Neutrophil (primary cell): ENCODE measurements at regions not wholly inside any gene's neighbourhood (a gene's known extent, or its start where the extent isn't known, plus 50 kb on each side); places are given as distances from the start of the nearest gene placed in this dataset.
"Not testable (repeated sequence)": the region's sequence is repeated elsewhere in the genome, so short reads cannot be mapped to it uniquely, and the experiment has no call there.

Experiments
- H3K27ac ChIP-seq: fragments of 200-600 bp; sonication (generic); 2 replicates; pipeline ENCODE4 v1.5.1; 2016; ENCODE audit warnings: mild to moderate bottlenecking, moderate library complexity
- H3K27me3 ChIP-seq: fragments of 200-600 bp; sonication (generic); 2 replicates; pipeline ENCODE4 v1.6.0; 2016; ENCODE audit warnings: mild to moderate bottlenecking
- H3K36me3 ChIP-seq: fragments of 200-600 bp; sonication (generic); 2 replicates; pipeline ENCODE4 v1.5.1; 2017
- H3K4me1 ChIP-seq, 2 experiments: fragments of 200-600 bp in 1 of 2; sonication (generic) in 1 of 2; 1 replicate in 1 of 2; 2 replicates in 1 of 2; pipeline versions ENCODE4 v1.5.1 to v1.6.1; 2013 to 2016; ENCODE audit warnings: low read depth in 1 of 2, low read length in 1 of 2, mild to moderate bottlenecking in 1 of 2, moderate library complexity in 1 of 2; ENCODE audit not compliant: control insufficient read depth in 1 of 2, insufficient read depth in 1 of 2
- H3K4me3 ChIP-seq, 2 experiments: fragments of 200-600 bp in 1 of 2; sonication (generic) in 1 of 2; 1 replicate in 1 of 2; 2 replicates in 1 of 2; pipeline ENCODE4 v1.5.1; 2013 to 2016; ENCODE audit warnings: low read depth in 1 of 2, low read length in 1 of 2, mild to moderate bottlenecking in 1 of 2, moderate library complexity in 1 of 2
- H3K9me3 ChIP-seq: fragments of 200-600 bp; sonication (generic); 2 replicates; pipeline ENCODE4 v1.5.1; 2016
- TF ChIP-seq, protein P1 (sequence below): fragments of 200-600 bp; sonication (generic); IDR thresholded peaks from 2 replicates; pipeline ENCODE4 v1.5.1; 2016; ENCODE audit warnings: antibody characterized with exemption

DNA sequence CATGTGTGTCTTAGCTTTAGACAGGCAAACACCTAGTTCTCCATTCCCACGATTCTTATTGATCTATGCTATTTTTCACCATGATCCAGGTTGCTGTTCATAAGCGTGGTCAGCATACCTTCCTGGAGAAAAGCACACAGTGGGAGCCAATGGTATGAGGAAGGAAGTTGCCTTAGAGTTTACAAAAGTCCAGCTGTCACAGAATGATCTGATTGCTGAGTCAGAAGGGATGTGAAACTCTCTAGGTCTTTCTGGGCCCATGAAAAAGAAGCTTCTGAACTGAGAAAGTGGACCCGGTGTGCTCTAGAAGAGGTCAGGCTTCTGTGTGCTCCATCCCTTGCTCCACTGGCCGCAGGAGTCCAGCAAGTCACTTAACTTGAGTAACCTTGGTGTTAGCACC is 71.0 kb upstream of the CCL1 start:
- Histone ChIP-seq H3K27me3 (peaks cover 11% of the 10 kb centered on the region), H3K4me3 (no peak overlapping the region), H3K9me3 (no peaks in the 10 kb centered on the region), H3K36me3 (no peaks in the 10 kb centered on the region), H3K27ac (no peak overlapping the region), H3K4me1 (peaks cover 6 to 11% of the 10 kb centered on the region in 2 experiments)
- TF ChIP-seq, protein P1, sequence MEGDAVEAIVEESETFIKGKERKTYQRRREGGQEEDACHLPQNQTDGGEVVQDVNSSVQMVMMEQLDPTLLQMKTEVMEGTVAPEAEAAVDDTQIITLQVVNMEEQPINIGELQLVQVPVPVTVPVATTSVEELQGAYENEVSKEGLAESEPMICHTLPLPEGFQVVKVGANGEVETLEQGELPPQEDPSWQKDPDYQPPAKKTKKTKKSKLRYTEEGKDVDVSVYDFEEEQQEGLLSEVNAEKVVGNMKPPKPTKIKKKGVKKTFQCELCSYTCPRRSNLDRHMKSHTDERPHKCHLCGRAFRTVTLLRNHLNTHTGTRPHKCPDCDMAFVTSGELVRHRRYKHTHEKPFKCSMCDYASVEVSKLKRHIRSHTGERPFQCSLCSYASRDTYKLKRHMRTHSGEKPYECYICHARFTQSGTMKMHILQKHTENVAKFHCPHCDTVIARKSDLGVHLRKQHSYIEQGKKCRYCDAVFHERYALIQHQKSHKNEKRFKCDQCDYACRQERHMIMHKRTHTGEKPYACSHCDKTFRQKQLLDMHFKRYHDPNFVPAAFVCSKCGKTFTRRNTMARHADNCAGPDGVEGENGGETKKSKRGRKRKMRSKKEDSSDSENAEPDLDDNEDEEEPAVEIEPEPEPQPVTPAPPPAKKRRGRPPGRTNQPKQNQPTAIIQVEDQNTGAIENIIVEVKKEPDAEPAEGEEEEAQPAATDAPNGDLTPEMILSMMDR, result no peak

DNA sequence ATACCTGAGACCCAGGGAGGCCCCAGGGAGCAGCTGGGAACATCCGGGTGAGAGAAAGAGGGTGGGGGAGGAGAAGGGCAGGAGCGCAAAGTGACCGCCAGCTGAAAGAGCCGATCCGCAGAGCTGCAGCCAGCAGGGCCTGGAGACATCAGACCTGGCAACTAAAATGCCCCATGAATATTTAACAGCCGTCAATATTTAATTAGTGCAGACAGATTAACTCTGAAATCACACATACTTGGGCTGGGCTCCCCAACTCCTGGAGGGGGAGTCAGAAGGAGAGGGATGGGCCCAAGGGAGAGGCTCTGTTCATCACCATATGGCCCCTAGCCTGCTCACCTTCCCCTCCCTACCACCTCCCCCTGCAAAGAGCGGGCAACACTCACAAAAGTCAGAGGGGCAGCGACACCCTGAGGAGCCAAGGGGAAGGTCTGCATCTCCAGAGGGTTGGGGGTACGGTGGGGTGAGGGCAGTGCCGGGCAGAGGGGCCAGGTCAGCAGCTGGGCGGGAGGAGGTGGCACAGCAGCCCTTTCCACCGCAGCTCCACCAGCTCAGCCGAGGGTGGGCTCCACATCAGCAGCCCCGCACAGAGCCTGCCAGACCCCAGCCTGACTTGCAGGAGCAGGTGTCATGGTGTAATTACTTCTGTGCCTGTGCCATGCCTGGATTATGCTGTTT is 61.9 kb upstream of the CCL1 start:
- no peaks in the 10 kb centered on the region for H3K4me1 ChIP-seq
- TF ChIP-seq, protein P1, result no peak
- no peaks in the 10 kb centered on the region for H3K9me3 ChIP-seq
- no peak overlapping the region for H3K27ac ChIP-seq
- H3K4me3 ChIP-seq, result no peak overlapping the region
- no peaks in the 10 kb centered on the region for H3K36me3 ChIP-seq
- peaks cover 87% of the 10 kb centered on the region for H3K27me3 ChIP-seq

DNA sequence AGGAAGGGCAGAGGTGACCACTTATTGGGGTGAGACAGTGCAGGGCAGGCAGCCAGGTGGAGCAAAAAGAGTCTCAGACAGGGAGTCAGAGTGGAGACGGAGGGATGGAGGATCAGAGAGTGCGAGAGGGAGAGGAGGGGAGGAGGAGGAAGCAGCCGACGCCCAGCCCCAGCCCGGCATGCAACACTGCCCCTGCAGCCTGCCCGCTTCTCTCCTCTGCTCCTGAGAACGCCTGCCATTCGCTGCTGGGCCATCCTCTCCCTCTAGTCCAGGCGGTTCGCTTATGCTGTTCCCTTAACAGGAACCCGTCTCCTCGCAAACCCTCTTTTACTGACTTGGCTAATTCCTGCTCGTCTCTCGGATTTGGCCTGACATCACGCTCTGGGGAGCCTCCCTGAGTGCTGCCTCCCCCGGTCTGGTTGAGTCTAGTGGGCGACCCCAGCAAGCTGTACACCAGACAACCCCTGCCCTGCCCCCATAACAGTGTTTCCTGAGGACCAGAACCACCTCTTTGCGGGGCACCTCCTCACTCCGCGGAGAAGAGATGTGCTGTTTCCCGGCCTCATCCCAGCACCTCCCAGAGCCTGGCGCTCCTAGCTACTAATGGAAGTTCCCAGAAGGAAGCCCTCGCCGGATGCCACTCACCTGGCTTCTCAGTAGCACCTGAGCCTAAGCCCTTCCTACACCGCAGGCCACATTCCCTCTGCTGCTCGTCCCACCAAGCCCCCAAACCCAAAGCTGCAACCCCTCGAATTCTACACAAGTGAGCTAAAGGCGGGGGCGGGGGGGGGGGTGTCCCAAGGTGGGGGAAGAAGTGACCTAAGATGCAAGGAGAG is 61.2 kb upstream of the CCL1 start:
- Histone ChIP-seq H3K27me3 (peaks cover 83% of the 10 kb centered on the region), H3K4me1 (no peaks in the 10 kb centered on the region), H3K36me3 (no peaks in the 10 kb centered on the region), H3K27ac (no peak overlapping the region), H3K4me3 (no peak overlapping the region), H3K9me3 (no peaks in the 10 kb centered on the region)
- TF ChIP-seq, protein P1, result no peak

DNA sequence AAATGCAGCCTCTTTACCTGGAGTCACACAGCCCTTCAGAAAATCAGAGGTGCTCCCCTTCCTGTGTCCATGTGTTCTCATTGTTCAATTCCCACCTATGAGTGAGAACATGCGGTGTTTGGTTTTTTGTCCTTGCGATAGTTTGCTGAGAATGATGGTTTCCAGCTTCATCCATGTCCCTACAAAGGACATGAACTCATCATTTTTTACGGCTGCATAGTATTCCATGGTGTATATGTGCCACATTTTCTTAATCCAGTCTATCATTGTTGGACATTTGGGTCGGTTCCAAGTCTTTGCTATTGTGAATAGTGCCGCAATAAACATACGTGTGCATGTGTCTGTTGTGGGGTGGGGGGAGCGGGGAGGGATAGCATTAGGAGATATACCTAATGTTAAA is 60.3 kb upstream of the CCL1 start:
- H3K27me3 ChIP-seq, result peaks cover 74% of the 10 kb centered on the region
- H3K9me3 ChIP-seq, result not testable (repeated sequence)

DNA sequence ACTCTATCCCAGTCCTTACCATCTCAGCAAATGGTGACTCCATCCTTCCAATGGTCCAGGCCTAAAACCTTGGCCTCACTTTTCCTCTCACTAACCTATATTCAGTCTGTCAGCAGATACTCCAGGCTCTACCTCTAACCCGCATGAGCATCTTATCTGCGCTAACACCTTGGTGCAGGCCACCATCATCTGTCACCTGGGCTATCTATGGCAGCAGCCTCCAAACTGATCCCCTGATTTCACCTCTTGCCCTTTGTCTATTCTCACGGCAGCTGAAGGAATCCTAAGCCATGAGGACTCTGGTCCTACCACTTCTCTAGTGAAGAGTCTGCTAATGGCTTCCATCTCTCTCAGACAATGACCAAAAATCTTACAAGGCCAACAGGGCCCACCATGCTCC is 57.9 kb upstream of the CCL1 start:
- H3K36me3 ChIP-seq, result no peaks in the 10 kb centered on the region
- TF ChIP-seq, protein P1, result no peak
- H3K9me3 ChIP-seq, result no peaks in the 10 kb centered on the region
- no peaks in the 10 kb centered on the region for H3K4me1 ChIP-seq
- no peak overlapping the region for H3K27ac ChIP-seq
- no peak overlapping the region for H3K4me3 ChIP-seq
- peaks cover 52% of the 10 kb centered on the region for H3K27me3 ChIP-seq

More for the DNA sequence above, 60.3 kb upstream of the CCL1 start:
- not testable (repeated sequence) for H3K36me3 ChIP-seq, H3K4me1 ChIP-seq, H3K4me3 ChIP-seq, H3K27ac ChIP-seq

DNA sequence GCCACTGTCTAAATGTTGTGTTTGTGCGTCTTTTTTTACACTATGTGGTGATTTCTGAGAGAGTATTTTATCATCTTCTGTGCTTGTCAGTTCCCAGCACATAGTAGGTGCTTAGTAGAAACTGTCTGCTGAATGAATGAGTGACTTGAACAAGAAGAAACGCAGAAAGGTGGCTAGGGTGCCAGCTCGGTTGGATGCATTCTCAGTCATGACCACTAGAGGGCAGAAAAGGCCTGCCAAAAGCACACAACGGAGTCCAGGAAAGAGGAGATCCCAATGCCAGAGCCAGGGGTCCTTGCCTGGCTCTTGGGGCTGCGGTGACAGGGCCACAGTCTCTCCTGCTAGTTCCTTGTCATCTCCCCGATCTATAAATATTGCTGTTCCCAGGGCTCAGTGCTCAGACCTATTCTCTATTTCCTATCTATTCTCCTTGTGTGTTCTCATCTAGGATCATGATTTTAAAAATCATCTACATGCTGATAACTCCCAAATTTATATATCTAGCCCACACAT is 57.3 kb upstream of the CCL1 start:
- no peaks in the 10 kb centered on the region for H3K36me3 ChIP-seq
- H3K4me1 ChIP-seq, result no peaks in the 10 kb centered on the region
- TF ChIP-seq, protein P1, result peak; percentile 92
- no peaks in the 10 kb centered on the region for H3K9me3 ChIP-seq
- H3K4me3 ChIP-seq, result no peak overlapping the region
- H3K27ac ChIP-seq, result no peak overlapping the region
- H3K27me3 ChIP-seq, result peaks cover 48% of the 10 kb centered on the region
